GM18870 (cell line): ENCODE measurements at regions not wholly inside any gene's neighbourhood (a gene's known extent, or its start where the extent isn't known, plus 50 kb on each side); places are given as distances from the start of the nearest gene placed in this dataset.

Experiments used
- ATAC-seq: cut with Tn5 transposase; IDR thresholded peaks from one replicate; pipeline ENCODE4 v1.9.1; 2021; ENCODE audit warnings: moderate library complexity; ENCODE audit not compliant: unreplicated experiment

DNA sequence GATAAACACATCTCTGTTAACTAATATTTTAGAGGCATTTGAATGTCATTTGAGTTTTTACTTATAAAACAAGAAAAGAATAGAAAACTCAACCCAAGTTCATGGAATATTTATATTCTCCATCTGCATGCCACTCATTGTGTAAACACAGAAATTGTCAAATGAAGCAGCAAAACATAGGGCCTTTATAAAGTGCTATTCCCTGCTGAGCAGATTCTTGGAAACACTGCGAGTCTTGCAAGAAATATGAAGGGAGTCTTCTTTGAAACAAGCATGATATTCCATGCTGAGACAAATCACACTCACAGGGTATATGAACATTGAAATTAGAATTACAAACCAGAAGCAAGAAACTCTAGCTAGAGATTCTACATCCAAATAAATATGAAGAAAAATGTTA is 655.8 kb downstream of the BRINP3 start:
- ATAC-seq: no peak

DNA sequence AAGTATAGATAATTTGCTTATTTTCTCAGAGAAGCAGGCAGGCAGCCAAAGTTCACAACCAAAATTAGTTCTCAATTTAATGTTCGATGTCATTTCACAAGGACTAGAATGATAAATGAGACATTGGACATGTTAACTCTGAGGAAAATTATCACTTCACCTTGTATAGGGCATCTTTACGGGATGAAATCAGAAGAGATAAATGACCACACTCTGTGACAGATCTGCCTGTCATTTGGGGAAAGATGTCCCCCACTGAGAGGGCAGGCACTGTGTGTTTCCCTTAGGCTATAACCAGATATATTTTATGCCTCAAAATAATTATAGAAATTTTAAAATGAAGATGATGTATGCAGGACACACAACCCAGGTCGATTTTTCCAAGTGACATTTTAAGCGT is 642.9 kb downstream of the BRINP3 start:
- ATAC-seq: no peak

DNA sequence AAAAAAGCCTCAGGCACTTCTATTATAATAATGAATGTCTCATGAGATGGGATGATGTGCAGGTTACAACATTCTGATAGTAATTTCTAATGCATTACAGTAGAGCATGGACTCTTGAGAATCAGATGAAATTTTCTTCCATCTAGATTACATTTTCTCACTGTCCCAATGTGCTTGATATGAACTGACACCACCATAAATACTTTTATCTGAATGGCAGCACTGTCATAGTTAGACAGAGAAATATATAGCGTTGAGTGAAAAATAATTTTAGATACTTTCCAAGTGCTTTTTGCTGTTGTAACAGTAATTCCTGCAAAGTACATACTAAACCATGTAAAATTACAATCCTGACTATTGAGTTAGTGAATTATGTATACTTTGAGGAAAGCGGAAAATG is 630.1 kb downstream of the BRINP3 start:
- ATAC-seq: no peak

DNA sequence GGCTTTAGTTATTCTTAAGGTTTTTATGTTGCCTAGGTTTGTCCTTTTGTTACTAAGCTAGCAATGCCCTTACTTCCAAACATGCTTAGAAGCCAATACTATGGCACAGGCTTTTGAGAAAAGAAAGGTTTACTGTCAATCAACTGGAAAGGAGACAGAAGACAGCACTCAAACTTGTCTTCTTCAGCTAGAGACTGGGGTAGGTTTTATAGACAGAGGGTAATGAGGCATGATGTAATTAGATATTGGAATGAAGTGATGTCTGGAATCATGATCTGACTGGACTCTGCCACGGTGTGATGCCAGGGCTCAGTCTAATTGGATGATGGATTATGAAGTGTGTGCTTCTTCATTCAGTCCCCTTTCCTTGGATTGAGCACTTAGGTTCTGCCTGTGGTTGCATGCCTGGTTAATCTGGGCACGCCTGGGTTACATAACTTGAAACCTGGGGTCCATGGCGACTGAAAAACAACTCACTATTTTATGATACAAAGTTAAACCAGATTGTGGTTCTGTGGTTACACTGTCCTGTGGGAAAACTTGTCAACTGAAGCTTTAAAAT is 625.8 kb downstream of the BRINP3 start:
- ATAC-seq: no peak

DNA sequence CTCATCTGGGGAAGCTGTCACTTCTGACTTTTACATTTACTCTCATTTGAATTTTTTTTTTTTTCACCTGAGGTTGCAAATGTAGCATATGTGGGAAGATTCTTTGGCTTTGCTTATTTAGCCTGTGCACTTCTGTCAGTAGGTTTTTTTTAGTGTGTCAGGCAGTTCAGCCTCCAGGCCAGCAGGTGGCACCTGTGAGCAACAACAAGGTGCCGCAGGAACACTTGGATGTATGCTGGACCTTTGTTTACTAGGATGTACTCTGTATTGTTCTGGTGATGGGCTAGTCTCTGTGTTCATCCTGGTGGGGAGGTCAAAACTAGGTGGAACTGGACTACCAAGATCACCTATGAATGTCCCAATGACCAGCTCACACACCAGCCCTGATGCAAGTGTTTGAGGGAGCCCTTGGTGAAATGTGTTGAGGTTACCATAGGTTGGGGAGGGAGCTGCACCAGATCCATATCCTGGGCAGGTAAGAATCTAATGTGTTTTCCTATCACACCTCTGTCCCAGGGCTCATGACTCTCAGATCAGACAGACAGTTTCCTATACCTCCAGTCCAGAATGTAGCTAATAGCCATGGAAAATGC is 618.2 kb downstream of the BRINP3 start:
- peak; percentile 69 for ATAC-seq

DNA sequence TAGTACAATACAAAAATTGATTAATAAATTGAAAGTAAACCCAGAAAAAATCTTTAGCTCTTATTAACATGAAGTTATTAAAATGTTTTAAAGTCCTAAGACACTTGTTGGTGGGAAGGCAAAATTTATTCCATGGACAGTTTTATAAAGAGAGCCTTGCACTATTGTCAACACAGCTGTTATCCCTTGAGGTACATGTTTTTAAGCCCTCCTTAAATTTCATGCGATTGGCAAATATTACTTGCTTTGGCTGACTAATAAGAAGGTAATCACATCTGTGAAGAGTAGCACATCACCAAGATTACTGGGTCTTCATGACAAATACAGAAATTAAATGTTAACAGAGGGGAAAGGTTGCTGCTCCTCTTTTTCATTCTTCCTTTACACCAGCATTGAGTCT is 611.1 kb downstream of the BRINP3 start:
- ATAC-seq: no peak

DNA sequence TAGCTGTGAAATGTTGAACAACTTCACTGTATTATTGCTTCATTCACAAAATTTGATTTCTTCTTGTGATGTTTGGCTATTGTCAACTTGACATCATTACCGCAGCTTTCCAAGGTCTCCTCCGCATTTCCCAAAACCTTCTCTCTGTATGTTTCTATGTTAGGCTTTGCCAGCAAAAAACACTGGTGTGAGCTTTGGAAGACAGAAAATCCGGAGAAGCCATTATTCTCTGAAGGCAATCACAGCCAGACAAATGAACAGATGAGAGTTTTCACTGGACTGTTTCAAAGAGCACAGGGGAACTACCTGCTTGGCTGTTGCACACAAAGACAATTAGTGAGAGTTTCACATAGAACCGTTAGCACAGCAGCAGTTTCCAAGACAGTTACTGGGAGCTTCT is 609.6 kb downstream of the BRINP3 start:
- no peak for ATAC-seq

DNA sequence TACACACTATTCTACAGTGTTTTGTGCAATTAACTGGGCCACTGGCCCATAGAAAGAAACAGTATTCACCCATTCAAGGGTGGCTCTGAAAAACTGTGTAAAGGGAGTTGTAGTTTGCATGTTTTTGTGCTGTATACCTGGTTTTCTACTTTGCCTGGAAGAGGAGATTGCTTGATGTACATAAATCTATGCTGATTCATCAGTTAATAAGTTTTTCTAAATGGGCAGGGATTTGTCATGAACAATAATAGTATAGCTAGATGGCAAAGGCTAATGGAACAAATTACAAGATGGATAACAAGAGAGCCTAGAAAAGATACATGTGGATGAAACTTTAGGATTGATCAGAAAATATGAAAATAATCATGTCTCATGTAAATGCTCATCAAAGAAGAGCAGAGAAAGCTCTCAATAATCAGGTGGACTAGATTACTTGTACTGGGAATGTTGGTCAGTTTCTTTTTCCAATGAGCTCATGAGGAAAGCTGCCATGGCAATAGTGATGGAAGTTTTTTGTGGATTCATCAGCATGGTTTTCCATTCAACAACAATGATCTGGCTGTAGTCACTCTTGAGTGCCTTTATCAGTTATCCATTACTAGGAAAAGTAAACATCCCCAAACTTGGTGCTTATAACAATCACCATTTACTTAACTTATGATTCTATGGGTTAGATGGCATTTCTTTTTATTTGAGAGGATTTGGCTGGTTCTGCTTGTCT is 602.8 kb downstream of the BRINP3 start:
- no peak for ATAC-seq

DNA sequence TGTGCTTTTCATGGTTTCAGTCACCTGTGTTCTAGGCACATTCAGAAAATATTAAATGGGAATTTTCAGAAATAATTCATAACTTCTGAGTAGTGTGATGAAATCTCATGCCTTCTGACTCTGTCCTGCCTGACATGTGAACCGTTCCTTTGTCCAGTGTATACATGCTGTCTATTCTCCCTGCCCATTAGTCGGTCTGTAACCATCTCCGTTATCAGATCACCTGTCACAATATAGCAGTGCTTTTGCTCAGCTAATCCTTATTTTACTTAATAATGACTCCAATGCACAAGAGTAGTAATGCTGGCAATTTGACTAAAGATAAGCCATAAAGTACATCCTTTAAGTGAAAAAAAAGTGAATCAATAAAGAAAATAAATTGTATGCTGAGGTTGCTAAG is 597.5 kb downstream of the BRINP3 start:
- ATAC-seq: no peak

DNA sequence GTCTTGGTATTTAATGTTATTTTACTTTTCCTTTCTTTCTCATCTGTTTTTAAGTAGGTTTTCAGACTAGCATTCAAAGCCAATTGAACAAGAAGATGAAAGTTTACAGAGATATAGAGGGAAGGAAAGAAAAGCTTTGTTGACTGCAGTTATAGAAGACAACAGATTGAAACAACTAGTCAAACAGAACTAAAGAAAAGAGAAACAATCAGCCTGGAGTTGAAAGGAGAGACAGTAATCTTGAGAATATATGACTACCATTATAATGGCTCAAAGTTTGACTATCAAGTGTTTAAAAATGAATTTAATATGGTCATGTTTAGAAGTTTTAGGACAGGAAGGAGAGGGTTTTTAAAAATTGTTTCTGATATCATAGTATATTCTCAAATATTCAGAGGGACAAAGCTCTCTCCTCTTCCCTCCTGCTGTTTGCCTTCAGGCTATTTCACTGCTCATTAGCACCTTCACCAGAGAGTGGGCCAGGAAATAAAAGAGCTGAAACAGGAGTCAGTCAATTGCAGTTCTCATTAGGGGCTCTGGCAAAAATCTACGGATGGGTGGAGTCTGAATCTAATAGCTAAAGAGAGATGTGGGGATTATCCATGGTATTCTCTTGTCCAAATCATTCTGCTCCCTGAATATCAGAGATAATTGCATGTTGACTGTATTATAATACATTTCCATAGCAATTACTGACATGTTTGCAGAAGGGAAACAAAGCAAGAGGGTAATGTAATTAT is 577.8 kb downstream of the BRINP3 start:
- ATAC-seq: no peak

DNA sequence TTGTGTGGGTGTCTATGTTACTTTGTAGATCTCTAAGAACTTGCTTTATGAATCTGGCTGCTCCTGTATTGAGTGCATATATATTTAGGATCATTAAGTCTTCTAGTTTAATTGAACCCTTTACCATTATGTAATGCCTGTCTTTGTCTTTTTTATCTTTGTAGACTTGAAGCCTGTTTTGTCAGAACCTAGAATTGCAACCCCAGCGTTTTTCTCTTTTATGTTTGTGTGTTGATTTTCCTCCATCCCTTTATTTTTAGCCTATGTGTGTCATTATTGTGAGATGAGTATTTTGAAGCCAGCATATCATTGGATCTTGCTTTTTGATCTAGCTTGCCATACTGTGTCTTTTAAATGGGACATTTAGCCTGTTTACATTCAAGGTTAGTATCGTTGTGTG is 573.2 kb downstream of the BRINP3 start:
- ATAC-seq: no peak

DNA sequence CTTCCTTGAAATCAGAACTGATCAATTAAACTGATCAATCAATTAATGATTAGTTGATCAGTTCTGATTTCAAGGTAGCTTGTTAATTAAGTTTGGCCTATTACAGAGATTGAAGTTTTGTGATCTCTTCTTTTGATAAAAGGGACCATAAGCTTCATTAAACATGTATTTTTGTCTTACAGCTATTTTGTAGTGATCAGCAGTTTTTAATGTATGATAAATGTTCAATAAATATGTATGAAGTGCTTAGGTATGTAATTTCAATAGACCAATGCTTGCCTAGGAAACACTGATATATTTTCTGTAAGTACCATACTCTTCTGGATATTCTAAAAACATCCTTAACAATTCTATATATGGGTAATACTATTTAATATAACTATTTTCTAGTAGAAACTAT is 569.6 kb downstream of the BRINP3 start:
- no peak for ATAC-seq

DNA sequence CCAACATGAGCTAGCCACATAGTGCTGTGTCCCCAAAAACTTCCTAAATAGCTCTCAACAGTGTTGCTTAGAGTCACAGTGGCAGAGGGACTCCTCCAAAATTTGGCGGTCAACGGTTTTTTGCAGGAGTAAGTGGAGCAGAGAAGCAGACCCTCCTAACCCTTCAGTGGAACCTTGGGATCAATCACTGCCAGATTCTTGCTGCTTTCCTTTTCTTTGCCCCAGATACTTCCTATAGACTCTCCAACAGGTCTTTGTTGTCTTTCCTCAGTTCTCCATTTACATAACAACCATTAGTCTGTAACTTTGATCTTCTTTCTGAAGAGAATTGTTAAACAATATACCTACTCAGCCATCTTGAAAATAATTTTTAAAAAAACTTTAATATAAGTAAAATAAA is 556.1 kb downstream of the BRINP3 start:
- ATAC-seq: no peak

DNA sequence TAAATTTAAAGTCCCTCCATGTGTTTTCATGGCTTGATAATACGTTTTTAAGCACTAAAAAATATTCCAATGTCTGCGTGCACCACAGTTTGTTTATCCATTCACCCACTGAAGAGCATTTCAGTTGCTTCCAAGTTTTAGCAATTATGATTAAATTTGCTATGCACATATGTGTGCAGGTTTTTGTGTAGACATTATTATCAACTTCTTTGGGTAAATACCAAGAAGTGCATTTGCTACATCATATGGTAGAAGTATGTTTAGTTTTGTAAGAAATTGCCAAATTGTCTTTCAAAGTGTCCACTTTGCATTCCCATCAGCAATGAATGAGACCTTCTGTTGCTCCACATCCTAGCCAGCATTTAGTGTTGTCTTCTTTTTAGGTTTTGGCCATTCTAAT is 550.0 kb downstream of the BRINP3 start:
- ATAC-seq: no peak

DNA sequence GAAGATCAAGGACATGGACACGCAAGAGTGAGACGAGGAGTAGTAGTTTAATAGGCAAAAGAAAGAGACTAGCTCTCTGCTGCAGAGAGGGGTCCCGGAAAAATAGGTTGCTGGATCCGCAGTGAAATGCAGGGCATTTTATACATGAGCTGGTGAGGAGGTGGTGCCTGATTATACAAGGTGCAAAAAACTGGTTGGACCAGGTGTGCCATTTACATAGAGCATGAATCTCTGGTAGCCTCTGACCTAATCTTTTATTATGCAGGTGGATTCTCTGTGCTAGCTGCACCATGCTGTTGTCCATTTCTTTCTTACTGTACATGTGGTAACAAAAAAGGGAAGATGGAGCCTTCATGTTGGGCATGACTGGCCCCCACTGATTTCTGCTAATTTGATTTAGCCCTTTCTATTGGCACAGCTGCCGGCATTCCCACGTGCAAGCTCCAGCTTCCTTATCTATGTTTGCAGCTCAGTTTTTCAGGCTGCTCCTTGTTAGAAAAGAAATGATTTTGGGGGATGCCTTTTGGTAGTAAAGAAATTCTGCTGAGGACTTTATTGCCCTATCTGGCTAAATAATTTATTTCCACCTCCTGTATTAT is 548.1 kb downstream of the BRINP3 start:
- no peak for ATAC-seq

DNA sequence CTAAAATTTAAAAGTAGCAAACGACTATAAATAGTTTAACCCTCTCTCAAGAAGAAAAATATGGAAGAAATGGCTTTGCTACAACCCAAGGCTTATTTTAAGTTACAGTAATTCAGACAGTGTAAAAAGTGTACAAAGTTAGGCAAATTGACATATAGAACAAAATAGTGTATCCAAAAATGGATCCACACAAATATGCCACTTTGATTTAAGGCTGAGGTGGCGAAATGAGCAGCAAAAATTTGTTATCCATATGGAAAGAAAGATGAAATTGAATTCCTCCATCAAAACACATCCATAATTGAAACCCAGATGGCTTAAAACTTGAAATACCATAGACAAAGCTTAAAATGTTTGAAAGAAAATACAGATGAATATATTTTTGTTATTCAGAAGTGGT is 540.8 kb downstream of the BRINP3 start:
- ATAC-seq: no peak

DNA sequence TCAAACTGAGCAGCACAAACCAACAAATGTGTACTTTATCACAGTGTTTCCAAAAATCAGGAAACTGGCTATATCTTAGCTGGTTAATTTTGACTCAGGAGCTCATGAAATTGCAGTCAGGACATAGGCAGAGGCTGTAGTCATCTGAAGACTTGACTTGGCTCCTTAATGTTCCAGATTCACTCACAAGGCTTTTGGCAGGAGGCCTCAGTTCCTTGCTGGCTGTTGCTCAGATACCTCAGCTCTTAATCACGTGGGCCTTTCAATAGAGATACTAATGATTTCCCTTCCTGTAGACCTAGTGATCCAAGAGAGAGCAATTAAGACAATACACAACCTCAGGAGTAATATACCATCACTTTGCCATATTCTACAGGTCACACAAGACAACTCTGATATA is 537.7 kb downstream of the BRINP3 start:
- no peak for ATAC-seq

DNA sequence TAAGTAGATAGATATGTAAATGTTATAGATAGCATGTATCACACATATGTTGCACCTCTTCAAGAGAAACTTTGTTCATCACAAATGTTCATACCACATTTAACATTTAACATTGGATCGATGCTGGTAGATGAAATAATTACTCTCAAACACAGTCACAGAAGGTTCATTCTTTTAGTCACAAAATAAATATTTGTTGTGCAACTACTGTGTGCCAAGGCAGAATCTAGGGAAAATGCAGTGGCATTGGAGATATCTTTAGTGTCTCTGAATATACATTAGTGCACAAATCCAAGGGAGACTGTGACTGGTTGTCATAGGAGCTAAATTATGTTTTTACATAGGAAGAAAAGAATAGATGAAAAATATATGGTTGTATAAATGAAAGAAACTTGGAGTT is 535.7 kb downstream of the BRINP3 start:
- ATAC-seq: no peak

DNA sequence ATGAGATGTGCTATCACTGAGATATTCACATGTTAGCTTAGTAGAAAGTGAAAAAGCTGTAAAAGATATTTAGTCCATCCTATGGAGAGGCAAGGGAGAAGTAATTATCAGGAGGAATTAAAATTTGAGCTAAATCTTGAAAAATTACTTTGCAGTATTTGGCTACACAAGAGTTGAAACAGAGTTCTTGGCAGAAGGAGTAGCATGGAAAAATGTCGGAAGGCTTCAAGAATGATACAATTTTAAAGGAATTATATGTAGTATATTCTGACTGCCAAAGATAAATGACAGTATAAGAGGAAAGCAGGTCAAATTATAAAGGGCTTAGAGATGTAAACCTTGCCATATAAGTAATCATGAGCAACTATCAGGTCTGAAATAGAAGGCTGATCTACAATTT is 518.9 kb downstream of the BRINP3 start:
- ATAC-seq: no peak

DNA sequence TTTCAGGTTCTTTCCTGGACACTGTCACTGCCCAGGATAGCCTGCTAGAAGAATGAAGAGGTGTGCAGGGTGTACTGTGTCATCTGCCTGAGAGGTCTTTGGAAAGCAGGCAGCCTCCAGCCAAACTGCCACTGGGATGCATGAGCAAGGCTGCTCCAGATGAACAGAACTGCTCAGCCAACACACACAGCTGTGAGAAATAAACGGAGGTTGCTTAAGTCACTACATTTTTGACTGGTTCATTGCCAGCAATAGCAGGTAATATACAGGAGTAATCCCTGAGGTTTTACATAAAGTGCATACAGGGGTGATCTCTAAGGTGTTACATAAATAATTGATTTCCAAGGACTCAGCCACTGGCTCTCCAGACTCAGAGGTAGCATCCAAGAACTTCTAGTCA is 516.9 kb downstream of the BRINP3 start:
- no peak for ATAC-seq

DNA sequence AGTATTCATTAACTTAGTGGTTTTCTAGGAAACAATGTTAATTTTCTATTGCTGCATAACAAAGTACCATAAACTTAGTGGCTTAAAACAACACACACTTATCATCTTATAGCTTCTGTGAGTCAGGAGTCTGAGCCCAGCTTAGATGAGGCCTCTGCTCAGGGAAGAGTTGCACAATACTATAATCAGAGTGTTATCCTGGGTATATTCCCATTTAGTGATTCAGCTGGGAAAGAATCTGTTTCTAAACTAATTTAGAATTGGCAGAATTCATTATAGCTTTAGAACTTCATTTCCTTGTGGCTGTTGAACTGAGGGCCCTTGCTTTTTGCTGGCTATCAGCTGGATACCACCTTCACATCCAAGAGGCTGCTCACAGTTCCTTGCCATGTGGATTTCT is 515.5 kb downstream of the BRINP3 start:
- ATAC-seq: no peak
